ENCODE measurements at regions not wholly inside any gene's neighbourhood (a gene's known extent, or its start where the extent isn't known, plus 50 kb on each side); places are given as distances from the start of the nearest gene placed in this dataset.

DNA sequence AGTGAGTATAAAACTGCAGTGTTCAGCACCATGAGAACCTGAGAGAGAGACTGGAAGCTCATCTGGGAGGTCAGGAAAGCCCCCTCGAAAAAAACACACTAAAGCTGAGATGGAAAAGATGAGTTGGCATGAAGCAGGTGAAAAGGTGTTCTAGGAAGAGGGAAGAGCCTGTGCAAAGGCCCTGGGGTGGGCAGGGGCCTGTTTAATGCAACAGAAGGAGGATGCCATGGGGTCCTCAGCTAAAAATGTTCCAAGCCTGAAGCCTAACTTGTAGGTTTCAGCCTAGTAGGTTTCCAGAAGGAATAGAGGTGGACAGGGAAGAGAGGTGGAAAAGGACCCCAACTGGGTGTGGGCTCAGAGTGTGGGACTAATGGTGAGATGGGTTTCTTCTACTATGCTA, 242.3 kb upstream of the ZFHX3 start:
- no peaks in the 10 kb centered on the region for H3K4me1 Mint-ChIP-seq
- H3K27ac Mint-ChIP-seq = no peak overlapping the region
- no peaks in the 10 kb centered on the region for H3K36me3 Mint-ChIP-seq (ENCODE audit: low read depth)
- DNase-seq (no peak), ATAC-seq (no peak)
- H3K27me3 Mint-ChIP-seq = no peaks in the 10 kb centered on the region
- no peak overlapping the region for H3K4me3 Mint-ChIP-seq
- H3K9me3 Mint-ChIP-seq = no peaks in the 10 kb centered on the region

DNA sequence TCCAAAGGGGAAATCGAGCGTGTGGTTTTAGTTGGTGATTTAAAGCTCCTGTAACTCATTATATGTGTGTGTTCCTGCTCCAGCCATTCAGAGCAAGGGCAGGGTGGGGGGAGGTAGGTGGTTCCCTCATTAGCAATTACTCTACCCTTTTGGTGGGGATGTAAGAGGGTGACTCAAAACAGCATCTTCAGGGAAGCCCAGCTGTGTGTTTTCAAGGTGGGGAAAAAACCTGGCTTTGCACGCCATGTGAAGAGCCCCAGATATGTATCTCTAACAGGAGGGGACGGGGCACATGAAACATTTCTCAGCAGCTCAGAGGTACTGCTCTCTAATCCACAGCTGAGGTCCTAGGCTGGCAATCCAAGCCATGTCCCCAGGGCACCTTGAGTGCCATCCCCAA, 241.3 kb upstream of the ZFHX3 start:
- H3K36me3 Mint-ChIP-seq (ENCODE audit: low read depth) = no peaks in the 10 kb centered on the region
- H3K27ac Mint-ChIP-seq = no peak overlapping the region
- no peaks in the 10 kb centered on the region for H3K9me3 Mint-ChIP-seq
- no peaks in the 10 kb centered on the region for H3K4me1 Mint-ChIP-seq
- H3K27me3 Mint-ChIP-seq = no peaks in the 10 kb centered on the region
- no peak overlapping the region for H3K4me3 Mint-ChIP-seq
- ATAC-seq (peak; percentile 47), DNase-seq (no peak)

- no peak overlapping the region for H3K4me3 Mint-ChIP-seq
- H3K9me3 Mint-ChIP-seq = no peaks in the 10 kb centered on the region
- H3K36me3 Mint-ChIP-seq (ENCODE audit: low read depth) = no peaks in the 10 kb centered on the region
- H3K4me1 Mint-ChIP-seq = no peaks in the 10 kb centered on the region
- ATAC-seq (no peak), DNase-seq (no peak)
- H3K27me3 Mint-ChIP-seq = no peaks in the 10 kb centered on the region
- H3K27ac Mint-ChIP-seq = no peak overlapping the region
These were observed 240.6 kb upstream of the ZFHX3 start for GRCh38 chr16:73288520-73288919.

DNA sequence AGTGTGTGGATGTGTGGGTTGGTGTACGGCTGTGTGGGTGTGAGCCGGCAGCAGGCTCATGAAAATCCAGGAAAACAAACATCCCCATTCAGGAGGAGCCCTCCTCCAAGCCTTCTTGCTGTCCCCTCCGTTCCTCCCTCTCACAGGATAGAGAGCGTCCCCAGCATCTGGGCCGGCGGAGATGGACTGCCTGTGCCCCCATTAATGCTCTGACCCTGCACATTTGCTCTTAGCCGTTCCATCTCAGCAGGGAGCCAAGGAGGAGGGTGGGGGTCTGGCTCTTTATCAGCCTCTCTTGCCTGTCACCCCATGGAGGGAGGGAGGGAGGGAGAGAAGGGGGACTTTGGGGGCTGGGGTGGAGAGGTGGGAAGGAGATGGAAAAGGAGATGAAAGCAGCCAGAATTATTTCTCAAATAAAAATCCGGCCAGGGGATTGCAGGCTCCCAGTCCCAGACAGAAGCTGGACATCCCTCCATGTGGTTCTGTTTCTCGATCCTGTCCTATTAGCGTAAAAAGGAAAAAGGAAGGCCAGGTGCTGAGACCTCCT, 240.0 kb upstream of the ZFHX3 start:
- Mint-ChIP-seq H3K9me3 (no peaks in the 10 kb centered on the region), H3K4me1 (no peaks in the 10 kb centered on the region), H3K27me3 (no peaks in the 10 kb centered on the region), H3K27ac (no peak overlapping the region), H3K36me3 (ENCODE audit: low read depth) (no peaks in the 10 kb centered on the region), H3K4me3 (no peak overlapping the region)
- ATAC-seq = no peak
- no peak for DNase-seq

GRCh38 chr16:73286346-73287267, 238.7 kb upstream of the ZFHX3 start:
- no peak for ATAC-seq
- DNase-seq = no peak
- no peaks in the 10 kb centered on the region for H3K4me1 Mint-ChIP-seq

DNA sequence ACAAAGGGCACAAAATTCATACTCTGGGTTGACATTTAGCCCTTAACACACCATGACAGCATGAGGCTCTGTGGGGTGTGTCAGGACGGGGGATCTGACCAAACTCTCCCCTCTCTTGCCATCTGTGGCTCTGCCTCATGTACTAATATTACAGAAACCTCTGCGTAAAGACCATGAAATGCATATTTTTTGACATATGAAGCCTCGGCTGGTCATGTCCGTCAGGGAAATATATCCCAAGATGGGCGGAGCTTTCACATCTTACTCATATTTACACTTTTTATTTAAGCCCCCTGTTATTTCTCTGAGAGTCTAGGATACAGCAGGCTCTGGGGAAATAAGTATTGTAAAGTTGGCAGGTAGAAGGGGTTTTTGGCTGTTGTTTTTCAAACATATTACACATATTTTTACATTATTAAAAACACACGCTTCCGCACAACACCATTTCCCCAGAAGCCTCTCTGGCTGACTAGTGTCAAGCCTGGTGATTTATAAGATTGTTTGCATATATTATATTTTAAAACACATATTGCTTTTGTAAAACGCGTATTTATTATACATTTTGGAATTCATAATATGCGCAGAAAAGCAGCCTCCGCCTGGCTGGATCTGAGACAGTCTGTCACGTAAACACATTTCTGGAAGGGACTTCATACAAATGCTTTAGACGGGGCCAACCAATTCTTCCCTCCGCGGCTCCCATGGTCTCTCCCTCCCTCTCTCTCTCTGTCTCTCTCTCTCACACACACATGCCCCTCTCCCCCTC, 237.7 kb upstream of the ZFHX3 start:
- peaks cover under 1% of the 10 kb centered on the region for H3K9me3 Mint-ChIP-seq
- H3K27me3 Mint-ChIP-seq = no peaks in the 10 kb centered on the region
- H3K4me3 Mint-ChIP-seq = no peak overlapping the region
- DNase-seq = no peak
- H3K36me3 Mint-ChIP-seq (ENCODE audit: low read depth) = no peaks in the 10 kb centered on the region
- no peak for ATAC-seq
- H3K27ac Mint-ChIP-seq = no peak overlapping the region
- H3K4me1 Mint-ChIP-seq = no peaks in the 10 kb centered on the region

More at GRCh38 chr16:73286346-73287267, 238.7 kb upstream of the ZFHX3 start:
- Mint-ChIP-seq H3K4me3 (no peak overlapping the region), H3K9me3 (no peaks in the 10 kb centered on the region), H3K36me3 (ENCODE audit: low read depth) (no peaks in the 10 kb centered on the region), H3K27ac (no peak overlapping the region), H3K27me3 (no peaks in the 10 kb centered on the region)

- ATAC-seq = no peak
- peaks cover 3% of the 10 kb centered on the region for H3K27me3 Mint-ChIP-seq
- H3K4me3 Mint-ChIP-seq = no peak overlapping the region
- no peak for DNase-seq
- H3K27ac Mint-ChIP-seq = no peak overlapping the region
- H3K36me3 Mint-ChIP-seq (ENCODE audit: low read depth) = no peaks in the 10 kb centered on the region
- H3K9me3 Mint-ChIP-seq = peaks cover 15% of the 10 kb centered on the region
- H3K4me1 Mint-ChIP-seq = no peaks in the 10 kb centered on the region
These were observed 232.5 kb upstream of the ZFHX3 start for GRCh38 chr16:73280388-73280787.

- no peak for DNase-seq
- H3K36me3 Mint-ChIP-seq (ENCODE audit: low read depth) = no peaks in the 10 kb centered on the region
- no peaks in the 10 kb centered on the region for H3K4me1 Mint-ChIP-seq
- H3K27ac Mint-ChIP-seq = no peak overlapping the region
- no peak overlapping the region for H3K4me3 Mint-ChIP-seq
- ATAC-seq = no peak
- H3K9me3 Mint-ChIP-seq = peaks cover 15% of the 10 kb centered on the region
- H3K27me3 Mint-ChIP-seq = peaks cover 4% of the 10 kb centered on the region
These were observed 231.5 kb upstream of the ZFHX3 start for GRCh38 chr16:73279451-73279850.

- Mint-ChIP-seq H3K36me3 (ENCODE audit: low read depth) (no peaks in the 10 kb centered on the region), H3K27ac (no peak overlapping the region)
- ATAC-seq = no peak
These were observed 229.1 kb upstream of the ZFHX3 start for GRCh38 chr16:73277071-73277470.

DNA sequence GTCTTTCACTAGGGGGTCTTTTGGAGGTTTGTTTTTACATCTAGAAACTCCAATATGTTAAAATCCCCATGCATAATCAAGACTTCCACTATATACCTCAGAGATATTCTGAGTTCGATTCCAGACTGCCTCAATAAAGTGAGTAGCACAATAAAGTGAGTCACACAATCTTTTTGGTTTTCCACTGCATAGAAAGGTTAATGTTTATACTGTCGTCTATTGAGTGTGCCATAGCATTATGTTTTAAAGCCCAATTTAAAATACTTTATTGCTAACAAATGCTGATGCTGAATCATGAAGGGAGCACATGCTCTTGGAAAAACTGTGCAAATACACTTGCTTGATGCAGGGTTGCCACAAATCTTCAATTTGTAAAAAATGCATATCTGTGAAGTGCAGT, 227.5 kb upstream of the ZFHX3 start:
- no peak overlapping the region for H3K4me3 Mint-ChIP-seq
- DNase-seq = no peak
- H3K27me3 Mint-ChIP-seq = peaks cover 5% of the 10 kb centered on the region
- no peaks in the 10 kb centered on the region for H3K4me1 Mint-ChIP-seq
- H3K27ac Mint-ChIP-seq = no peak overlapping the region
- no peak for ATAC-seq
- H3K9me3 Mint-ChIP-seq = peaks cover 13% of the 10 kb centered on the region
- H3K36me3 Mint-ChIP-seq (ENCODE audit: low read depth) = no peaks in the 10 kb centered on the region

More at GRCh38 chr16:73277071-73277470, 229.1 kb upstream of the ZFHX3 start:
- H3K27me3 Mint-ChIP-seq = peaks cover 5% of the 10 kb centered on the region
- no peaks in the 10 kb centered on the region for H3K4me1 Mint-ChIP-seq
- no peak for DNase-seq
- H3K4me3 Mint-ChIP-seq = no peak overlapping the region
- peaks cover 15% of the 10 kb centered on the region for H3K9me3 Mint-ChIP-seq

GRCh38 chr16:73275024-73275423, 227.1 kb upstream of the ZFHX3 start:
- no peak overlapping the region for H3K27ac Mint-ChIP-seq
- peaks cover 5% of the 10 kb centered on the region for H3K27me3 Mint-ChIP-seq
- no peaks in the 10 kb centered on the region for H3K36me3 Mint-ChIP-seq (ENCODE audit: low read depth)
- H3K4me1 Mint-ChIP-seq = no peaks in the 10 kb centered on the region
- no peak for ATAC-seq
- no peak overlapping the region for H3K4me3 Mint-ChIP-seq
- no peak for DNase-seq
- H3K9me3 Mint-ChIP-seq = peaks cover 8% of the 10 kb centered on the region

DNA sequence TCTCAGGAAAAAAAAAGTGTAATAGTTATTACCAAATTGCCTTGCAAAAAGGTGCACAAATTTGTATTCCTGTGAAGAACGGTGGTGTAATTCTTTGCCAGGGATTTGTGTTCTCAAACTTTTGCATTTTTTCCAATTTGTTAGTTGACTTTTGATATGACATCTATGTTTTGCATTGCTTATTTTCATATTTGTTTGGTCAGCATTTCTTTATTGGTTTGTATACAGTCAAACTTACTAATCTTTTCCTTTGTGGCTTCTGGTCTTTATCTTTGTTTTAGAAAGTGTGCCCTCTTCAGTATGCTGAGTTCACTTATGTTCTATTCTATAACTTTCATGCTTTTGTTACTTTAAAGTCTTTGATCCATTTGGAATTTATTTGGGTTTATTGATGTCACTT, 226.2 kb upstream of the ZFHX3 start:
- ATAC-seq (no peak), DNase-seq (no peak)
- Mint-ChIP-seq H3K4me1 (no peaks in the 10 kb centered on the region), H3K36me3 (ENCODE audit: low read depth) (no peaks in the 10 kb centered on the region), H3K27ac (no peak overlapping the region), H3K27me3 (peaks cover 5% of the 10 kb centered on the region), H3K4me3 (no peak overlapping the region), H3K9me3 (peaks cover 4% of the 10 kb centered on the region)

DNA sequence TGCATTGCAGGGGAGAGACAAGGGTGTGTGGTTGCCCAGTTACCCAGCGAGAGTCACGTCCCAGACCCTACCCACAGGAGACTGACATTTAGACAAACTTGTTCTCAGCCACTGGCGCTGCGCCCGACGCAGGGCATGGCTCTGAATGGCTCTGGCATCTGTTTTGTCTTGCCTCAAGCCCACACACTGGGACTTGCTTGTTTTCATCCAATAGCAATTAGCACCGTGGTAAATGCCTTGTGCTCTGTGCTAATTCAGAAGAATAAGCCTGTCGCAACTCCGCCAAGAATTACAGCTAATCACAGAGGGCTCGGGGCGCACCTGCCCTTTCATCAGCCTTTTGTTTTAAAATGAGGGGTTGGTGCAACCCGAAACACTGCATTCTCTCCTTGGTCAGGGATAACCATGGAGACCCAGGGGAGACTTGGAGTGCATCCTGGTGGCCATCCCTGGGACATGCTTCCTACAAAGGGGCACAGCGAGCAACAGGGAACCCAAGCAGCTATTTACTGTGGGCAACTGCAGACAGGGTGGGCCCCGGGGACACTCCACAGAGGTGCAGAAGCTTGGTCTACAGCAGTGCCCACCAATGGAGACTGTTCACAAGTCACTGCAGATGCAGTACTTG, 220.6 kb upstream of the ZFHX3 start:
- peaks cover 3% of the 10 kb centered on the region for H3K9me3 Mint-ChIP-seq
- H3K27me3 Mint-ChIP-seq = no peaks in the 10 kb centered on the region

GRCh38 chr16:73265935-73266334, 218.0 kb upstream of the ZFHX3 start:
- Mint-ChIP-seq H3K4me1 (no peaks in the 10 kb centered on the region), H3K27ac (no peak overlapping the region), H3K4me3 (no peak overlapping the region), H3K27me3 (no peaks in the 10 kb centered on the region), H3K9me3 (peaks cover 3% of the 10 kb centered on the region), H3K36me3 (ENCODE audit: low read depth) (no peaks in the 10 kb centered on the region)
- DNase-seq (no peak), ATAC-seq (no peak)

More for the DNA sequence above, 220.6 kb upstream of the ZFHX3 start:
- H3K36me3 Mint-ChIP-seq (ENCODE audit: low read depth) = no peaks in the 10 kb centered on the region
- H3K4me3 Mint-ChIP-seq = no peak overlapping the region
- H3K27ac Mint-ChIP-seq = no peak overlapping the region
- H3K4me1 Mint-ChIP-seq = no peaks in the 10 kb centered on the region
- no peak for ATAC-seq
- no peak for DNase-seq
